ENCODE measurements at regions not wholly inside any gene's neighbourhood (a gene's known extent, or its start where the extent isn't known, plus 50 kb on each side); places are given as distances from the start of the nearest gene placed in this dataset.

DNA sequence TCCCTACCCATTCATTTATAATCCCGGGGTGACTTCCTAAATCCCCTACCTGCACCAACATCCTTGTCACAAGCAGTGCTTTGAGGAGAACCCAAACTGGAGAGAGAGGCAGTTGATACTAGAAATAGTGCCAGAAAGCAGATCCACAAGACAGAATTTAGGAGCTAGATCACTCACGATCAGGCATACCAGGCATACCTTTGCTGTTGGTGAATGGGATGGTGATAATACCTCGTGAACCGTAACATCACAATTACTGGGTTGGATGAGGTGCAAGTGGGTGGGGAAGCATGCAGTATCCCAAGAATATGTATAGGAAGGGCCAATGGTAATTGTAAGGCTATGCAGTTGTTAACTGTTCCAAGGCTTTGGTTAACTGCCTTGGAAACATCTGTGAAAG lies 129.3 kb downstream of the TMA16 start:
- DNase-seq: no peak

DNA sequence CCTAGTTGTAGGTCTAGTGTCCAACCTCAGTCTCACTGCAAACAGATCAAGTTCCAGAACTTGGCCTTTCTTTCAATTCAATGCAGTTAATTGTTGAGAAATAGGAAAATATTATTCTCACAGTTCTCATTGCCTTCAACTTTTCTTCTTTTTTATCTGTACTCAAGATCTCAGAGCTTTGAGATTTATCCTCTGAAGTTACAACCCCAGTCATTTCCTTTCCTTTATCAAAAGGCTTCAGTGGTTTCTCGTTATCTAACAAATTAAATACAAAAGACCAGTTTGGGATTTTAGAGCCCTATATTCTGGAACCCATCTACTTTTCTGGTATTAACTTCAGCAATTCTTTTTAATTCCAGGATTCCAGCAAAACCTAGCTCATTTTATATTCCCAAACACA lies 130.2 kb downstream of the TMA16 start:
- no peak for DNase-seq

DNA sequence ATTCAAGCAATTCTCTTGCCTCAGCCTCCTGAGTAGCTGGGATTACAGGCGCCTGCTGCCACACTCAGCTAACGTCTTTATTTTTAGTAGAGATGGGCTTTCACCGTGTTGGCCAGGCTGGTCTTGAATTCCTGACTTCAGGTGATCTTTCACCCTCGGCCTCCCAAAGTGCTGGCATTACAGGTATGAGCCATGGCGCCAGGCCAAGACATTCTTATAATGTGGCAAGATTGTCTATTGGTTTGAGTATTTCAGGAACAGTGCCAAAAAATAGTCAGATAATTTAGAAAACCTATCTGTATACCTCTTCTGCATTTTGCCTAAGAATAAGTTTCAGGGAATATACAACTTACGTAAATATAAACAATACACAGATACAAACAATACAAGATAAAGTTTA lies 136.8 kb downstream of the TMA16 start:
- no peak for DNase-seq

DNA sequence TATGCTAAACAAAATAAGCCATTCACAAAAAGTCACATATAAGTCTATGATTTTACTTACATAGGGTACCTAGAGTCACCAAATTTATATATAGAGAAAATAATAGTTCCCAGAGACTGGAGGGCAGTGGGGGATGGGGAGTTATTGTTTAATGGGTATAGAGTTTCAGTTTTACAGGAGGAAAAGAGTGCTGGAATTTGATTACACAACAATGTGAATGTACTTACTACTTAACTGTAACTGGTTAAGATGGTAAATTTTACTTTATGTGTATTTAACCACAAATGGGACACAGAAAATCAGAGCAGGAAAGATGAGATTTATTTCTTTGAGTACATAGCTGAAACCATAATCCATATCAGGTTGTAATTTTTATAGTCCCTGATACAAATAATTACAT lies 144.4 kb downstream of the TMA16 start:
- no peak for DNase-seq

DNA sequence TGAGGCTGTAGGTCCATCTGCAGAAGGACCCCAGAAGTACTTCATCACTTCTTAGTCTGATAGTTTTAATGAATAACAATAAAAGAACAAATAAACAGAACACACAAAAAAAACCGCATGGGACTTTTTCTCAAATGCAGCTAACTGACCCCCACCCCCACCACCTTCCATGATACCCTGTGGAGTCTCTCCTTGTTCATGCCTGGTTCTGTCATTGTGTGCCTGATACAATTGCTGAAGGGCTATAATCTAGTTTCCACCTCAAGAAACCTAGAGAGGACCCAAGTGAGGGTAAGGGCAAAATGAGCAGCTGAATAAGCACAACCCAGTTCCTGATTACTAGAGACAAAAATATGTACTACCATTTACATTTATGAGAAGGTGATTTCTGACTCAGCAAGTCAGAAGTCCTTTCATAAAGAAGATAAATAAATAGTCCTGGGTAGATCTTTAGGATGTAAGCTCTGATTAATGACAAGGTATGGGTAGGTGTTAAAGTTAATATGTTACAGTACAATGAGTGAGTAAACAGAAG lies 155.1 kb downstream of the TMA16 start:
- DNase-seq: no peak

DNA sequence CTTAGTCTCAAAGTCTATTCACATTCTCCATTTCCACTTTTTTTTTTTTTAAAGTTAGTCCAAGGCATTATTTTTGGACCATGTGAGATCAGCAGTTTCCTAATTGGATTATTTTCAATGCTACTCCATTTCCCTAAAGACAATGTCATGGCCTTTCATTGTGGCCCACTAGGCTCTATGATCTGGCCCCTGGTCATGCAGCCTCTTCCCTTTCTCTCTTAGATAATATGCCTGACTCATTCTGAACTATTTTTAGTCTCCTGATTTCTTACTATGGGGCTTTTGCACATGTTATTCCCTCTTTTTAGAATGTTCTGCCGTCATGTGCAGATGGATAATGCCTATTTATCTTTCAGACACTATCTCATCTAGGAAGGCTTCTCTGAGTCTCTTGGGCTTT lies 157.3 kb downstream of the TMA16 start:
- no peak for DNase-seq

DNA sequence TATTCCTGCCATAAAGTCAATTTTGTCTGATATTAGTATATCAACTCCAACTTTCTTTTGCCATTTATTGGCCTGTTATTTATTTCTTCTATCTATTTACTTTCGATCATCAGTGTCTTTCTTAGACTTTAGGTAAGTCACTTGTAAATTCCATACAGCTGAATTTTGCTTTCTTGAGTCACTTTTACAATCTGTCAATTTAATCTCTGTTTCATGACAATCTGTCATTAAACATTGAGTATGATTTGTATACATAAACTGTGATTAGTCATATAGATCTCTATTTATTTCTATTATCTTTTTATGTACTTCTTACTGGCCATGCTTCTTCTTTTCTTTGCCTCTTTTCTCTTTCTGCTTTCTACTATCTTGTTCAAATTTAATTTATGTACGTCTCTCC lies 160.1 kb downstream of the TMA16 start:
- DNase-seq: no peak

DNA sequence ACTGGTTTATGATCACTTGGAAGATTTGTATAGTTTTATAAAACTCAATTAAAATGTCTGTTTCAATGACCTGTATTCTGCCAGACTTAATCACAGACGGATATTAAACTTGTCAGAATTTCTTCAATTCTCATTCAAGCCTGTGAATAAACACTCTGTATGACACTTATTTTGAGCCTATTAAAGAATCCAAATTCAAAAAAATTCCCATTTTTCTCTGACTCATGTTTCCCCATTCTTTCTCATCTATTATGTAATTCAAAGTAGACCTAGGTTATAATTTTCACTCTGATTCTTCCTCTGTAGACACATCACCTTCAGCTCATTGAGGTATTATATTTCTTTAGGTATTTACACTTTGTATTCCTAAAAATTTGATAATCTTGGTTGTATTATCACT lies 166.1 kb downstream of the TMA16 start:
- DNase-seq: no peak

DNA sequence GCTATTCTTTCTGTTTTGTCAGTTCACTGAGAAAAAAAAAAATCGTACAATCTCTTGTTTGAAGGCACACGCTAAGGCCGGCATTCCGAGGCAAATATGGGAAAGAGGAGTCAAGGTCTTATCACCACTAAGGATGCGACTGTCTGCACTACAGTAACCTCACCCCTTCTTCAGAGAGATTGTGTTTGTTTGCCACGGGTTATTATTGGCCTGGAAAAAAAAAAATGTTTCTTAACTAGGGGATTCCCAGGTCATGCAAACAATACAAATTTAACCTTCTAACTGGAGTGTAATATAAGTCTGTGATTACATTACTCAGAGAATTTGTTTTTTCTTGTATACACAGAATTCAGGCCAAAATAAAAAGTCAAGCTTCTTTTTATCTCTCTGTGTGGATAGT lies 168.3 kb downstream of the TMA16 start:
- no peak for DNase-seq

DNA sequence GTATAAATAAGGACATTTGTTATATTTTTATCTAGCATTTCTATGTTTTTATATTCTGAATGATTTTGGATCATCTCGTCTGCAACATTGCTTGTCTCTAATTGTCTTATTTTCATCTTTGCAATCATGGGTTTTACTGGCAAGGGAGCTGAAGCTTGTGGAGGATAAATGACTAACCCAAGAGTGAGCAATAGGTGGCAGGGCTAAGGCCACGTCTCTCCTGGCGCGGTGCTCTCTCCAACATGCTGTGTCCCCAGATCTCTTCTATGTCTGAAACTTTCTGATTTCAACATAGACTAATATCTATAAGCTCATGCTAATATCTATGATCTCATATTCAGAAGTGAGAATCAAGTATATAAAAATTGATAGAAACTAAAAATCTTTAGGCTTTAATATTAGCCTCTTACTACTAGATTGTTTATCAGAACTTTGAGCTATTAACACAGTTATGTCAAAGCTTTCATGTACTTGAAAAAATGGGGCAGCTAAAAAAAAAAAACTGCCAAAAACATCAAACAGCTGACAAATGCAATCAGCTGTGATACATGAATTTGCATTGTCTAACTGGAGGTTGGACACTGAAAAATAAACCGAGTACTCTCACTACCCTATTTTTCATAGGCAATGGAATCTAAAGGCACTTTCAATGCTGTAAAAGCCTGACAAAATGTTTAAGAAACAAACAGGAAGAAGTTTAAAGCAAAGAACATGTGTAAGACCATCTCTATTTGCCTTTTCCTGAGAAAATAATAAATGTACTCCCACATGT lies 169.2 kb downstream of the TMA16 start:
- no peak for DNase-seq

DNA sequence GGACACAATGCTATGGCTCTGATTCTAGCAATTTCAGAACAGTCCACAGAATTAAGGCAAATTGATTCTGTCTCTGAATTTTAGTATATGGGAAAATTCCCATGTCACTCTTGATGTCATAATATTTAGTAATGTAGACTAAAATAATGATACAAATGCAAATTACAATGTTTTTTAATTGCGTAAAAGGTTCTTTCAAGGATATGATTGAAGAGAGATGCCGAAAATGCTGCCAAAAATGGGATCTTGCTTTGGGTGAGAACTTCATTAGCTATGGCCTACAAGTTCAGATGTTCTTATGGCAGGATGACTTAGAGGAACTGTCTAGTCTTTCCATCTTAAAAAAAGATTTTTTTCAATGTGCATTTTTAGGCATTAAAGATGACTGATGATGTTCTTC lies 170.6 kb downstream of the TMA16 start:
- no peak for DNase-seq

DNA sequence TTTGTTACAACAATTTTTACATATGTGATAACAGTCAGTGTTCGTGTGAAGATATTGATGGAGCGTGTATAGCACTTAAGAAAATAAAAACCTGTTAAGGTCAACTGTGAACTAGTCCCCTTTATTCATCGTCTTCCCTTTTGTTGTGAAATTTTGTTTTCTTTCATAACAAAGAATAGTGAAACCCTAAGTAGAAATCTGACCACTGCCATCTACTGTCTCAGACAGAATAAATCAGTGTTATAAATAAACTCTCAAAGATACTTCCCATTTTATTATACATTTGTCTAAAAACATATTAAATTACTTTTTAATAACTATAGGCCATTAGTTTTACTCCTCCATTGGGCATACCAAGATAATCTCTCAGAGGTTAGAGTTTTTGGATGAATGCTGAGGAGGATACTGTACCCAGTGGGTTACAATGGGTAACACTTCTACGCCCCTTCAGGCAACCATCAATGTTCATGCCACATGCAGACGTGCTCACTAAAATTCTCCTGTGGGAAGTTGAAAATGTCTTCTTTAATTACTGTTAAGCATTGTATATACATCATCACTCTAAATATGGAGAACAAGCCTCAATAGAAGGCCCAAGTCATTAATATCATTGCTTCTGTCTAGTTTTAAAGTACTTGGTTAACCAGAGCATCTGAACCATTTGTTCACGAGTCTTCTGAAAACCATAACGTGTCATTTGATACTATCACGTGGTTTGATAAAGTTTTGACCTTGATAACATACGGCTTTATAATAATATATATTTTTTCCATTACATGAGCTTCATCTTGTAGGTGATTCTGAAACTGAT lies 171.2 kb downstream of the TMA16 start:
- no peak for DNase-seq

DNA sequence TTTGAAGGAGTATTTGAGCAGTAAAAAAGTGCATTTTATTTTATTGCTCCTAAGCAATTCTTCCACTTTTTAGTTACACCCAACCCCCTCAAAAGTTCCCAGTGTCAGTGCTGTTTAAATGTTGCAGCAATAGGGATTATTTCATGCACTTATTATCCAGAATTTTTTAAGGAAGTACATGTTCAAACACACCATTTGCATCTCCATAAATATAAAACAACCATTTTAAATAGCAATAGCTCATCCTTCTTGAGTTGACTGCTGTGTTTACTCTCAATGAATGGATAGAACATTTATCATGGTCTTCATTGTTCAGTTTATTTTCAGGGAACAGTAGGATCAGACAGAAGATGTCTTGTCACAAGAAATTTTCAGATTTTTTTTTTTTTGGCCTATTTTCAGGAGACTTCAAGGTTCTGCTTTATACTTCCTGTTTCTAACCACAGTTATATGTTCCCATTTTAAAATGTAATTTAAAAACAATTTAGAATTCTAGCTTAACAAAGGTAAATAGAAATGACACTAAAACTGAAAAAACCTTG lies 171.9 kb downstream of the TMA16 start:
- DNase-seq: no peak

DNA sequence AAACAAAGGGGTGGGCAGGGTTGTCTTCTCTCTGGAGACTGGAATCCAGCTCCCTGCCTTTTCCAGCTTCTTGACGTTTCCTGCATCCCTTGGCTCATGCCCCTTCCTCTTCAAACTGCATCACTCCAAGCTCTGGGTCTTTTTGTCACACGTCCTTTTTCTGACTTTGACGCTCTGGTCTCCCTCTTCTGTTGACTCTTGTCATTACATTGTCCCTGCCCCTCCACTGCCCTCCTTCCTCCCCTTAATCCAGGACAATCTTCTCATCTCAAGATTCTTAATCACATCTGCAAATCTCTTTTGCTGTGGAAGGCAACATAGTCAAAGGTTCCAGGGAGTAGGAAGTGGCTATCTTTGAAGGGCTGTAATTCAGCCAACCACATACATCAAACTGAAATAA lies 178.3 kb downstream of the TMA16 start:
- DNase-seq: no peak

DNA sequence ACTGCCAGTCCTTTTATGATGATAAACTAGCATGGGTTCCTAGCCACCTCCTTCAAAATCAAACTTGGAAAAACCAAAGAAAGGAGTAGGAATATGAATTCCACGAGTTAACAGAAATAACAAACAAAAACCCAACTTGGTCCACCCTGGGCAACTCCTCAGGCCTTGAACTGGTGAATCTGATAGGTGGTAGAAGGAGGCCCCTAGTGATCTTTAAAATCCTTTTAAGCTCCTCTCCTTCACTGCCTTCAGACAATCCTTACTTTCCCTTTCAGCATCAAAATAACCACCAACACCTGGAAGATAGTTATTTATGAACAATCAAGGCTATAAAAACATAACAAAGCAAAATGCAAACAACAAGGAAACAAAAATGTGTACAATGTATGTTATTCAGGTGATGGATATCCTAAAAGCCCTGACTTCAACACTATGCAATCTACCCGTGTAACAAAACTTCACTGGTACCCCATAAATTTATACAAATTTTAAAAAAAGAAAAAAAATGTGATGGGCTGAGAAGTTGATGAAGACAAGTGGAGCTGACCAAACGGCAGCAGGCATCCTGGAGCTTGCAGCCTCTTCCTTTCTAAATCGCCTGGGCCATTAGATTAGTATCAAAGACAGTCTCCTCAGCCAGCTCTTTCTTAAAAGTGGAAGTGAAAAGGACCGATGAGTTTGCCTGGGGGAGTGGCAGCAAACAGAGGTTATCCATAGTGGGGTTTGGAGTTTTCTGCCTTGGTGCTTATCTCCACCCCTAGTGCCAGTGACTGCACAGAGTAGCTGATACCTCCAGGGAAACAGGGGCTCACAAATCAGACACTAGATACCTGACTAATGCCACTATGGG lies 179.6 kb downstream of the TMA16 start:
- DNase-seq: no peak

DNA sequence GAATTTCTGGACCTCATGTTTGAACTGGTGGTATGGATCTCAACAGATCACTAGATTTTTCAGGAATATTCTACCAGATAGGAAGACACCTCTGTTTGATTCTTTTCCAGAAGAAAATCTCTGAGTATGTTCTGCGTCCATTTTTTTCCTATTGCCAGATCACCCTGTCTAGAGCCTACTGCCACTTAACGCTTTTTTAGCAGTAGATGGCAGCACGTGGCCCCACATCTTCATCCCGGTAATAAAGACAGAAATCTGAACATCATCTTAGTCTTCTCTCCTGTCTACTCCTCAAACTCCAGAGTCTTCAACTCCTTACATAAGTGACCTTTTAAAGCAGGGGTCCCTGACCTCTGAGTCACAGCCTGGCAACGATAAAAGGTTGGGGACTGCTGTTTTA lies 184.7 kb downstream of the TMA16 start:
- no peak for DNase-seq

DNA sequence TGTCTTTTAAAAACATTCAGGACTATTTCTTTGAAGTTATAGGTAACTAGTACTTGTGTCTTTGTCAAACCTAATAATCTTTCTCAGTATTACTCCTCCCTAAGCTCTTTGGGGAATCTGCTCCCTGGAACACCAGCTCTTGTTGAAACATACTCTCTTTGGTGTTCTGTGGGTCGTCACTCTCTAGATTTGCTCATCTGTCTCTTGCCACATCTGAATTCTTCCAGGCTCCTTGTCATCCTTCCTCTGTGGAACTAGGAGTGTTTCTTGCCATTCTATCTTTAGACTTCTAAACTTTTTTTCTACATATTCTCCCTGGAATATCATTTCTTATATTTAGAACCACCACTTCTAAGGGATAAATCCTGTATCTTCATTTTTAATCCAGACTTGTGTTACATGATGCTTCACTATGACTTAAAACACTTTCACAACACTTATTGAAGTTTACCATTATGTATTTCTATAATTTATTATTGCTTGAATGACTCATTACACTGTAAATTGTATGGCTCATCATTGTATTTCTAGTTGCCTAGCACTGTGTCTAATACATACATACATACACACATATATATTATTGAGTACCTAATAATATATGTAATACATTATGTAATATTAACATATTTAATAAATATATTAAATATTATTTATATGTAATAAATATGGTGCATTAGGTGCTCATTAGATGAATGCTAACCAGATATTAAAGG lies 186.1 kb downstream of the TMA16 start:
- no peak for DNase-seq

DNA sequence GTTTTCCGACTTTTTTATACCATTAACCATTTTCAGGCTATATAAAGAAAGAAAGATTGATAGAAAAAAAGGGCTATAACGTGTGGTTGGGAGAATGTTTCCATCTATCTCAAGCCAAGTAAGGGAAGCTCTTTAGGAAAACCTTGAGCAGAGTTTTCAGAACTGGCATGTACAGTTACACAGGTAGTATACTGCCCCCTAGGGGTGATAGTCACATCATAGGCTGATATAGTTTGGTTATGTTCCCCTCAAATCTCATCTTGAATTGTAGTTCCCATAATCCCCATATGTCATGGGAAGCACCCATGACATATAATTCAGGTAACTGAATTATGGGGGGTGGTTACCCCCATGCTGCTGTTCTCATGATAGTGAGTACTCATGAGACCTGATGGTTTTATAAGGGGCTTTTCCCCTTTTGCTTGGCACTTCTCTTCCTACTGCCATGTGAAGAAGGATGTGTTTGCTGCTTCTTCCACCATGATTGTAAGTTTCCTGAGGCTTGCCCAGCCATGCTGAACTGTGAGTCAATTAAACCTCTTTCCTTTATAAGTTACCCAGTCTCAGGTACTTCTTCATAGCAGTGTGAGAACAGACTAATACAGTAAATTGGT lies 186.8 kb downstream of the TMA16 start:
- peak; percentile 67 for DNase-seq

DNA sequence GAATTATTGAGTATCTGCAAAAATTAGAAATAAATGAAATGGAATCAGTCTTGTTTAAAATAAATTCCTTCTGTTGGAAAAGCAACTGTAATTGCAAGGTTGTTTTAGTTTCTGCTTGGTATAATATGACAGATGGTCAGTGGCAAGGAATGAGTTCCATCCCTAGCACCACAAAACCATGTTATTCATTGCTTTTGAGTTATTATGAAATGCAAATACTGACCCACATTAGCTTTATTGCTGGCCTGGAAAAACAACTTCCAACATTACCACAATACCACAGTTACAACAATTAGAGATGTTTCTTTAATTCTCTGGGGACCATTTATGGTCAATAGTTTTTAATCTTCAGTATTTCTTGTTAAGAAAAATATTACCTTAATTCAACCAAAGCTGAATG lies 194.4 kb downstream of the TMA16 start:
- DNase-seq: no peak

DNA sequence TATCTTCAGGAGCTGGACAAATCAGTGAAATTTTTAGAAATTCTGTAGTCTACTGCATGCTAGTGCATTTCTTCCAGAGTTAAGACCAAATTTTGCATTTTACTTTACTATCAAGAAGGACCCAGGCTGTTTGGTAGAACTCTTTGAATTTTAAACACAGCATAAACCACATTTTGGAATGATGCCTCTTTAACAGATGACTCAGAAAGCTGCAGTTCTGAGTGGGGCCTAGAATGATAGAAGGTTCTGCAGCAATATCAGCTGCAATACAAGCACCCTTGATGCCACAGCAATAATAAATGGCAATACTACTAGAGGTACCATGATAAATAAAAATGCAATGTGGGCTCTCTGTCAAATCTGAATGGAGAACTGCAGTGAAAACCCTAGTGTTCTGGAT lies 198.7 kb downstream of the TMA16 start:
- DNase-seq: no peak

DNA sequence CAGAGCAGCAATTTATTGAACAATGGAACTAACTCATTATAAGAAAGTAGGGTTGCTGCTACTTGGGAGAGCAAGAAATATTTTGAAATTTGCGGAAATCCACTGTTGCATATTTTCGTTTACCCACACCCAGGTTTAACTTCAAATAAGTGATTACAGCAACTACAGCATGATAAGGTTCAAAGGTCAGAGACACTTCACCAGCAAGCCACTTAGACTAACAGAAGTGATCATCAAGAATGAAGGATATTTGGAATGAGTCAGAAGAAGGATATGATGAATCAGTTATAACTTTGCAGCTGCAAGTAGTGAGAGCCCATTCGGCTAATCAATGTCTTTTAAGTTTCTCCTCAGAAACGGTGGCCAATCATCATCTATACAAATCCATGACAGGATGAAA lies 199.3 kb downstream of the TMA16 start:
- DNase-seq: no peak

DNA sequence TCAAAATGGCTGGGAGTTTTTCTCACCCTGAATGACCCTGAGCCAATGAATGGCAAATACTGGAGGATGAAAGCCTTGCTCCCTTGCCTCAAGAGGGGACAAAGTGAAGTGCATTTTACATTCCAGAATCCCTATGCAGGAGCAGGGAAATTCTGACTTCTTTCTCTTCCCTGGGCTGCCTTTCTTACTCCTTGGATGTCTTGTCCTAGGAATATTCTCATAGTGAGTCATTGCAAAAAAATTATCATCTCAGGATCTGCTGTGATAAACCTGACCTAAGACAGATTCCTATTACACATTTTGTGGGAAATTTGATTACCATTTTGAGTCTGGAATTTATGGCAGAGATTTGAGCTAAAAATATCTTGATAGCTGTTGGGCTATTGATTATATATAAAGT lies 199.9 kb downstream of the TMA16 start:
- DNase-seq: no peak

All from activated CD4-positive, alpha-beta T cell treated with anti-CD3 and anti-CD28 coated beads, Interleukin-10, Interleukin-2, amounts not matched to agents 100 ng/mL and 50 ng/mL, durations not matched to agents 16 hours and 8 hours (primary cell).